ENCODE measurements at regions not wholly inside any gene's neighbourhood (a gene's known extent, or its start where the extent isn't known, plus 50 kb on each side); places are given as distances from the start of the nearest gene placed in this dataset.

GRCh38 chr1:244174922-244175521, 123.9 kb downstream of the ZBTB18 start:
- no peak for DNase-seq
- Histone ChIP-seq H3K9me2 (ENCODE audit: insufficient read depth) (no peaks in the 10 kb centered on the region), H3K9me3 (ENCODE audit: insufficient read depth, low read depth) (no peaks in the 10 kb centered on the region), H3K4me2 (no peak overlapping the region), H4K20me1 (ENCODE audit: insufficient read depth) (no peaks in the 10 kb centered on the region), H3F3A (ENCODE audit: insufficient read depth, low read depth) (no peaks in the 10 kb centered on the region), H3K27me3 (ENCODE audit: insufficient read depth, low read depth) (no peaks in the 10 kb centered on the region), H3K27ac (no peak overlapping the region), H3K36me3 (ENCODE audit: low read depth) (no peaks in the 10 kb centered on the region), H3K4me1 (replicated peaks; ENCODE audit: insufficient read depth) (no peaks in the 10 kb centered on the region; the same call in 1 of the 2 replicates), H2AFZ (no peak overlapping the region), H3K79me2 (ENCODE audit: low read depth) (no peaks in the 10 kb centered on the region), H3K4me3 (no peak overlapping the region)
- TF ChIP-seq CTCF (conservative IDR thresholded peaks at IDR 0.05) (no peak), EZH2 (IDR thresholded peaks at IDR 0.05; ENCODE audit: low read depth) (no peak)
- intact Hi-C loops (cut with micrococcal nuclease; ENCODE audit: unreplicated experiment): no loop called here
- ChIA-PET POLR2A (ENCODE audit: unreplicated experiment) (no interaction called here), CTCF (no interaction called here)
- no TSS peak for BruUV-seq (replicated peaks)

- Histone ChIP-seq H3K4me2 (no peak overlapping the region), H3K79me2 (ENCODE audit: low read depth) (no peaks in the 10 kb centered on the region), H3F3A (ENCODE audit: insufficient read depth, low read depth) (no peaks in the 10 kb centered on the region), H3K9me2 (ENCODE audit: insufficient read depth) (no peaks in the 10 kb centered on the region), H3K36me3 (ENCODE audit: low read depth) (no peaks in the 10 kb centered on the region), H2AFZ (no peak overlapping the region), H3K4me1 (replicated peaks; ENCODE audit: insufficient read depth) (no peaks in the 10 kb centered on the region; the same call in 1 of the 2 replicates), H3K4me3 (no peak overlapping the region), H3K9me3 (ENCODE audit: insufficient read depth, low read depth) (no peaks in the 10 kb centered on the region), H3K27me3 (ENCODE audit: insufficient read depth, low read depth) (no peaks in the 10 kb centered on the region), H3K27ac (no peak overlapping the region), H4K20me1 (ENCODE audit: insufficient read depth) (no peaks in the 10 kb centered on the region)
- DNase-seq: no peak
- no TSS peak for BruUV-seq (replicated peaks)
- intact Hi-C loops (cut with micrococcal nuclease; ENCODE audit: unreplicated experiment): no loop called here
- ChIA-PET CTCF (no interaction called here), POLR2A (ENCODE audit: unreplicated experiment) (no interaction called here)
- TF ChIP-seq CTCF (conservative IDR thresholded peaks at IDR 0.05): no peak
- no peak for TF ChIP-seq EZH2 (IDR thresholded peaks at IDR 0.05; ENCODE audit: low read depth)
These were observed 125.1 kb downstream of the ZBTB18 start for GRCh38 chr1:244176201-244176600.

- ChIA-PET CTCF (no interaction called here), POLR2A (ENCODE audit: unreplicated experiment) (no interaction called here)
- TF ChIP-seq EZH2 (IDR thresholded peaks at IDR 0.05; ENCODE audit: low read depth): no peak
- TF ChIP-seq CTCF (conservative IDR thresholded peaks at IDR 0.05): no peak
- no peaks in the 10 kb centered on the region for H3F3A ChIP-seq (ENCODE audit: insufficient read depth, low read depth)
- no peaks in the 10 kb centered on the region for H3K9me2 ChIP-seq (ENCODE audit: insufficient read depth)
- H3K79me2 ChIP-seq (ENCODE audit: low read depth): no peaks in the 10 kb centered on the region
- no peak overlapping the region for H3K4me2 ChIP-seq
- BruUV-seq (replicated peaks): no TSS peak
- no peak overlapping the region for H3K27ac ChIP-seq
- H3K27me3 ChIP-seq (ENCODE audit: insufficient read depth, low read depth): no peaks in the 10 kb centered on the region
- no peaks in the 10 kb centered on the region for H3K4me1 ChIP-seq (replicated peaks; ENCODE audit: insufficient read depth)
- no peaks in the 10 kb centered on the region for H4K20me1 ChIP-seq (ENCODE audit: insufficient read depth)
- DNase-seq: no peak
- no peak overlapping the region for H2AFZ ChIP-seq
- H3K9me3 ChIP-seq (ENCODE audit: insufficient read depth, low read depth): no peaks in the 10 kb centered on the region
- H3K36me3 ChIP-seq (ENCODE audit: low read depth): no peaks in the 10 kb centered on the region
- H3K4me3 ChIP-seq: no peak overlapping the region
- intact Hi-C loops (cut with micrococcal nuclease; ENCODE audit: unreplicated experiment): no loop called here
These were observed 129.2 kb downstream of the ZBTB18 start for GRCh38 chr1:244180256-244180655.

Measured in PC-9 (cell line).